Endometrium (tissue), 2 donors: ENCODE measurements at regions not wholly inside any gene's neighbourhood (a gene's known extent, or its start where the extent isn't known, plus 50 kb on each side); places are given as distances from the start of the nearest gene placed in this dataset.

Source experiments
- FAIRE-seq: peaks from 2 replicates; lab custom pipeline; 2012; peaks lifted over from hg19 to GRCh38; lab: Jason Lieb, UNC
- donor health status: control.
- donor health status: control.

DNA sequence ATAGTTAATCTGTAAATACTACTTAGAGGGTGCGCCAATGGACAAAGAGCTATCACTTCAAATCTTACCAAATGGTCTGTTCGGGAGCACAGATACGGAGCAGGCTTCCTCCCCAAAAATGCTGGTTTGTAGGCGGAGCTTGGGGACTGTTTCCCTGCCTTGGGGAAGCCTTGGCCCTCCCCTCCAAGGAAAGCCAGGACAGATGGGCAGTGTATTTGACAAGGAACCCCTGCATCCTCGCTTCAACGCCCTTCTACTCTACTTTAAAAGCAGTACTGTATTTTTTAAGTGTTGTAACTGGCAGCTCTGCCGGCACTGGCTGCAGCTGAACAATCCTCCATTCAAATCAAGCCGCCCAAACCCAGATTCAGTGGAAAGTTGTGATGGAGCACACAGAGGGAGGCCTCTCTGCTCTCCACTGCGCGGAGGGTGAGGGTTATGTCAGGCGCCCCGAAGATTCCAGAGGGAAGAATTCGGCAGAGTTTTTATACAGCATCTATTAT is 83.1 kb upstream of the FNDC3B start:
- FAIRE-seq: no peak

DNA sequence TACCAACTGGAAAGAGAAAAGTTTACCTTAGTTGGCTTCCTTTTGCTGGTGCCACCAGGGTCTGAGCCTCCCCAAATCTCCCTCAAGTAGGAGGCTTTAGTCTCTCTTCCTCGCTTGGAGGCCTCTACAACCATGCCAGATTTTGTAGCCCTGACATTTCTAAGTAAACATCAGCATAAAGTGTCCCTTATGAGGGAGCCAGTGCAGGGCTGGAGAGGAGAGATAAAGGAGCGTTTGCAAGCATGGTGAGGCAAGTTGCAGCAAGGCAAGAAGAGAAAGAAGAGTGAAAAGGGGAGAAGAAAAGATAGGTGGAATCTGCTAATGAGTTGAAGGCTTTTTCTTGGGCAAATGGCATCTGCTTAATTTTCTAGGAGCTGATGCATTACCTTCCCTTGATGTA is 82.7 kb upstream of the FNDC3B start:
- no peak for FAIRE-seq

GRCh38 chr3:171959532-171960089 is 79.8 kb upstream of the FNDC3B start:
- FAIRE-seq: no peak

- no peak for FAIRE-seq
Measured at GRCh38 chr3:171960159-171960558, 79.2 kb upstream of the FNDC3B start.

DNA sequence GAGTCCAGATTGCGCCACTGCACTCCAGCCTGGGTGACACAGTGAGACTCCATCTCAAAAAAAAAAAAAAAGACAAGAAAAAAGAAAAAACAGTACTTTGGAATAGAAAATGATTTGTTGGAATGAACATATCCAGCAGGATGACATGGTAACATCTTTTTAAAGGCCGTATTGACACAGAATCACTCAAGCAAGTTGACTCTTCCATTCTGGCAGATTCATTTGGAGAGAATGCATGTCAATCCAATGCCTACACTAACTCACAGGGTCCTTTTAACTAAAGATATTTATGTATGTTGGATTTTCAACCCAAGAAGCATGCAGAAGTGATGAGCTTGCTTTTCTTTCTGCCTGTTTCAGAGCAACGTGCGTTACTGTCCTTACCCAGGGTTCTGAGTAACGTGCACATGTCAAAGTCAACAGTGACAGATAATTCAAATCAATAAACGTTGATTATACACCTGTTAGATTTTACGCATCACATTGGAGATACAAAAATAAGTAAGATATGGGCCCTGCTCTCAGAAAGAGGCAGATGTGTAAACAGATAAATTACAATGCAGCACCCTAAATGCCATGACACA is 77.1 kb upstream of the FNDC3B start:
- FAIRE-seq: no peak

- no peak for FAIRE-seq
Measured at GRCh38 chr3:171963546-171963945, 75.8 kb upstream of the FNDC3B start.

- no peak for FAIRE-seq
Measured at GRCh38 chr3:171965067-171965712, 74.2 kb upstream of the FNDC3B start.

DNA sequence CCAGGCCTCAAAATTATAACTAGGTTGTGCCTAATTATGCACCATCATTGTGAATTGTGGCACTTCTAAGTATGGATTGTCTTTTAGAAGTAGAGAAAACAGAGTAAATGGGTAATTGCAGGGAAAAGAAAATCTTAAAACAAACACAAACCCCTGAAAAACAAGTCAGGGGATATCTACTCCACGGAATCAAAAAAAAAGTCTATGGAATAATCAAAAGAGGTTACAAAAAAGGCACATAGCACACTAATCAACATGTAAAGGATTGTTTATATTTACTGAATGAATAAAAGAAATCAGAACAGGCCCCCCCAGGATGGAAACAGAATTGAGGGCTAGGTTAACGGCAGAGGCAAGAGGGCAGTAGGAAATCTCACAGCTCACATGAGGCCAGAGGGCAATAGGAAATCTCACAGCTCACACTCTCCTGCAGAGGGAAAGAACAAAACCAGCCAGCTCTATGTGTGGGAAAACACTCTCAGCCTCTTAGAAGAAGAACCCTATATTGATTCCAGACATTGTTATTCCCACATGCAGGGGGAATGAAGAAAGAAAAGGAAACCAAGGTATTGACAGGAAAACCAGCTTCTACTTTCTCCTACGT is 72.7 kb upstream of the FNDC3B start:
- no peak for FAIRE-seq

DNA sequence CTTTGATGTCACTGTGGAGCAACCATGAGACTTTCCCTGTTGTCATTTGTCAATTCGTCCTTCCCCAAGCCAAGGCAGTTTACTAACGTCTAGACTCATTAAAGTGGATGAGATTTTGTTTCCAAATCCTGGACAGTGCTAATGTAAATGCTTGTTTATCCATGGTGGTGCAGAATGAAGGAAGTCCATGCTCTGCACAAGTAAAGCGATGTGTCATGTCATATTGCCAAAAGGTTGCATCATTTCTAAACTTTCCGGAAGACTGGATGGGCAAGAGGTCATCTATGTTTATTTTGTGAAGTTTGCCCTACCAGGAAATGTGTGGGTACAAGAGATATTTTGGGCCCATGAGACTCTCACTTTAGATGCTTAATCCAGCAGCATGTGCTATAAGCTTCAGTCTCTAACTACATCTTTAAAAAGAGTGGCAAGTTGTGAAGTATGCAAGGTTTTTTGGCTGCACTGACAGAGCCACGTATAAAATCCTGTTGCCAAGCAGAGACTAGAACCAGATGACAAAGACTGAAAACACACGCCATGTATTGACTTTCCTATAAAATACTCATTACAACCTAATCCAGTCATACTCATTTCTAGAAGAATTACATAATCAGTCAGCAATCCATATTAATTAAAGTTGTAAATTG is 72.1 kb upstream of the FNDC3B start:
- FAIRE-seq: no peak

- no peak for FAIRE-seq
Measured at GRCh38 chr3:171967932-171968678, 71.3 kb upstream of the FNDC3B start.

DNA sequence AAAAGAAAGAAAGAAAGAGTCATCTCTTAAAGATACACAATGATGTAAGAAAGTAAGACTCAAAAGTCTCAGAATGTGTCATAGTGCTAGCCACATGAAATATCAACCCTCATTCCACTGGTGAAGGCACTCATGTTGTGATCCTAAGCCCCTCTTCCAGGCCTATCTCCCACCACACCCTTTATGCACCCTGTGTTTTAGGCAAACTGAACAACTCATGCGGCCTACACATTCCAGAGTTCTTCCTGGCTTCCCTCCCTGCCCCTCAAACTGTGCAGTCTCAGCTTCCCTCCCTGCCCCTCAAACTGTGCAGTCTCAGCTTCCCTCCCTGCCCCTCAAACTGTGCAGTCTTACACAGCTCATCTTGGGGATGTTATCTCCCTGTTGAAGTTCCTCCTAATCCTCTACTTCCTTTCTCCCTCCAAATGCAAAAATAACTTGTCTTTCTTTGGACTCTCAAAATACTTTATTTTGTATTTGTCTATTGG is 69.0 kb upstream of the FNDC3B start:
- no peak for FAIRE-seq

DNA sequence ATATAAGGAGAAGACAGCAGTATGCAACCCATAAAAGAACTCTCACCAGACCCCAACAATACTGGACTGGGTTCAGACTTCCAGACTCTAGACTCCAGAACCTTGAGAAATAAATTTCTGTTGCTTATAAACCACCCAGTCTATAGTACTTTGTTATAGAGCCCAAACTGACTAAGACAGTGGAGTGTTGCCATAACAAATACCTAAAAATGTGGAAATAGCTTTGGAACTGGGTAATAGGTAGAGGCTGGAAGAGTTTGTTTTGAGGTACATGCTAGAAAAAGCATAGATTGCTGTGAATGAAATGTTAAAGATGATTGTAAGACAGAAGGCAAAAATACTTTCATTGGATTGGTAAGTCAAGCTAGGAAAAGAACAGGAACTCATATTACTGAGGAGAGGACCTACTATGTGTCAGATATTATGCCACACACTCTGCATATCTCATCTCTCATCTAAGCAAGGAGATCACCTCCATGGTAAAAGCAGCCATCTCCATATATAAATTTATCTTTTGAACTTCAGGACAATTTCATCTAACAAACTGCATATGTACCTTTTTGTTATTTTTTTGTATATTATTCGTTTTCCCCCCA is 67.4 kb upstream of the FNDC3B start:
- FAIRE-seq: no peak

DNA sequence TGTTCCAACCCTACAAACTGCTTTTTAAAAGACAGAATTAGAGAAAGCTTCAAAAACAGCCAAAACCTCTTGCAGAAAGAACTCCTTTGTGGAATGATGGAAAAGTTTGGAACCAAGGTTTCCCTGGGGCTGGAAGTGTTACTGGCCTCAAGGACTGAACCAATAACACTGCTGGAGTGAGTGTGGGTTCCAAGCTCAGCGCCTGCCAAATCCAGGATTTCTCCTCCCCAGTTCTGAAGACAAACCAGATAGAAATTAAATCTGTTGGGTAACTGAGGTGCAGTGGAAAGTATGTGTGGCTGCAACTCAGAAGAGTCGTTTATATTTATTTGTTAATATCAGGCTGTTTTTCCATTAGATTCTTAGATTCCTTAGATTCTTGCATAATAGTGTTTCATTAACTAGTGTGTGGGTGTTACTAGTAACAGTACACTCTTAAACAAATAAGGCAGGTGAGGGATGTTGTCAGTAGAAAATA is 66.5 kb upstream of the FNDC3B start:
- no peak for FAIRE-seq

GRCh38 chr3:171974986-171975837 is 64.2 kb upstream of the FNDC3B start:
- no peak for FAIRE-seq

- FAIRE-seq: no peak
Measured at GRCh38 chr3:171976526-171976925, 62.9 kb upstream of the FNDC3B start.

DNA sequence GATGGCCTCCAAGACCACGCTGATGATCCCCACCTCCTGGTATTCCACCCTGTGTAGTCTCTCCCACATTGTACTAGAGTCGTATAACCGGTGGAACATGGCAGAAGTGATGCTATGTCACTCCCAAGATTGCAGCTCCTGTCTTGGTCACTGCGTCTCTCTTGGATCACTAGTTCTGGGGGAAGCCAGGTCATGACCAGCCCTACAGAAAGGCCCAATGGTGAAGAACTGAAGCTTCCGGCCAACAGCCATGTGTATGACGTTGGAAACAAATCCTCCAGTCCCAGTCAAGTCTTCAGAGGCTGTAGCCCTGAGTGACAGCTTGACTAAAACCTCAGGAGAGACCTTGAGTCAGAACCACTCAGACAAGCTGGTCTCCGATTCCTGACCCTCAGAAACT is 61.9 kb upstream of the FNDC3B start:
- no peak for FAIRE-seq

DNA sequence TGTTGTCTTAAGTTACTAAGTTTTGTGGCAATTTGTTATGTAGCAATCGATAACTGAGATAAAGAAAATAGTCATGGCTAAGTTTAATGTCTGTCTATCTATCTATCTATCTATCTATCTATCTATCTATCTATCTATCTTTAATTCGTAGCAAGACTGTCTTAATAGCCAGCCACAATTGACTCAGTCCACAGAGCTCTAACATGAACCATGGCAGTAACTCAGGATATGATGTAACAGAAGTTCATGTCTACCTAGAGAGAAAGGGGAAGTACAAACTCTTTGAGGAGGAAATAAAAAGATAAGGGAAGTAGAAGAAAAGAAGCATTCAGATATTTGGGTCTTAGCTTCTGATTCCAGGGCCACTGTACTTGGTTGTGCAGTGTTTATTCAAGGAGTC is 61.5 kb upstream of the FNDC3B start:
- no peak for FAIRE-seq

DNA sequence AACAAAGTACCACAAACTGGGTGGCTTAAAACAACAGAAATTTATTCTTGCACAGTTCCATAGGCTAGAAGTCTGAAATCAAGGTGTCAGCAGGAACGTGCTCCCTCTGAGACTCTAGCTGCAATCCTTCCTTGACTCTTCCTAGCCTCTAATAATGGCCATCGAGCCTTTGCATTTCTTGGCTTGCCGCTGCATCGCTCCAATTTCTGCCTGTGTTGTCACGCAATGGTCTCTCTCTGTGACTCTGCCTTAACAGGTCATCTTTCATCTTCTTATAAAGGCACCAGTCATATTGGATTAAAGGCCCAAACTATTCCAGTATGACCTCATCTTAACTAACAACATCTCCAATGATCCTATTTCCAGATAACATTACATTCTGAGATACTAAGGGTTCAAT is 61.0 kb upstream of the FNDC3B start:
- no peak for FAIRE-seq

DNA sequence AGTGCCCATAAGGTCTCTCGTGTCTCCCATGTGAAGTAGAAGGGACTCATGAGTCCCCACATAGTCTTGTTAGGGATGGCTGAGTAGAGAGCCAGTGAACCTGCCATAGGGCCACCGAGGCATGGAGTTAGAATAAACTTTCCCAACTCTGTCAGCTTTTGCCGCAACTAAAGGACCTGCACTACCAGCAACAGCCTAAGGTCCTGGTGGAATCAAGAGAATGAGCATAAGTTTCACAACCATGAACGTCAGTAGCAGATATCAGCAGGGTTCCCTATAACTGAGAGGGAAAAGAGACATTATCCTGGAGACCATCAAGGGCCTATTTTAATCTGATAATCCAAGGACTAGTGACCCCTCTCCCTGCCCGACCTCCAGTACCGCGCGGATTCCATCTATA is 60.3 kb upstream of the FNDC3B start:
- FAIRE-seq: no peak

DNA sequence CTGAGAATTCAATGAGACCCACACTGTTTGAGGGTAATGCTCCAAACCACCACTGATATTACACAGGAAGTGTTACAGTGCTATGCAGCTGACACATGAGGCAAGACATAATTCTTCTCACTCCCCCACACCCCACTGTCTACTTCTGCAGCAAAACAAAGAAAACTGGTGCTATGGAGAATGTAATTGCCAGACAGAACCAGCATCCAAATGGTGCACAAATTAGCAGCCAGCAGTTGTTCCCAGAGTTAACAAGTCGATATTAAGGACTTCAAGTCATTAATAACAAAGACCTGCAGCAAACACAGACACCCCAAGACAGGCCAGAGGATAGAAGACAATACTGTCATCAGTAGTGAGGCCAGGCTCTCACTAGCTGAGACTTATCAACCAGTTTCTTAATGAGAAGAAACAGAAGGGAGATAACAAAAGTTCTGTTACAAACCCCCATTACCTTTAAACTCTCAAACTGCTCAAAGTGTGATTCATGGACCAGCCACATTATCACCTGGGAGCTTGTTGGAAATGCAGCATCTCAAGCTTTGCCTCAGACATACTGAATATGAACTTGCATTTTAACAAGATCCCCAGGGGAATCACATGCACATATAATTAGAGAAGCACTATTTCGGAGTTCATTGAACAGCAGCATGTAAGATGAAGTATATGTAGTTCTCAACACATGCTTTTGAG is 58.7 kb upstream of the FNDC3B start:
- FAIRE-seq: no peak
